ENCODE measurements at regions not wholly inside any gene's neighbourhood (a gene's known extent, or its start where the extent isn't known, plus 50 kb on each side); places are given as distances from the start of the nearest gene placed in this dataset.

GRCh38 chr3:78455712-78456433 is 1311.9 kb downstream of the ROBO1 start:
- Mint-ChIP-seq H3K4me3 (no peak overlapping the region), H3K36me3 (no peaks in the 10 kb centered on the region), H3K9me3 (peaks cover 5% of the 10 kb centered on the region), H3K27ac (no peak overlapping the region), H3K4me1 (ENCODE audit: unreplicated experiment) (no peaks in the 10 kb centered on the region), H3K27me3 (no peaks in the 10 kb centered on the region)
- no peak for TF ChIP-seq CTCF (conservative IDR thresholded peaks at IDR 0.05)
- no peak for DNase-seq (ENCODE audit: extremely low spot score, unreplicated experiment)

GRCh38 chr3:78459796-78460195 is 1308.0 kb downstream of the ROBO1 start:
- H3K27me3 Mint-ChIP-seq: no peaks in the 10 kb centered on the region
- no peak overlapping the region for H3K4me3 Mint-ChIP-seq
- H3K27ac Mint-ChIP-seq: no peak overlapping the region
- no peaks in the 10 kb centered on the region for H3K4me1 Mint-ChIP-seq (ENCODE audit: unreplicated experiment)
- no peak for TF ChIP-seq CTCF (conservative IDR thresholded peaks at IDR 0.05)
- H3K9me3 Mint-ChIP-seq: peaks cover 14% of the 10 kb centered on the region
- H3K36me3 Mint-ChIP-seq: no peaks in the 10 kb centered on the region
- DNase-seq (ENCODE audit: extremely low spot score, unreplicated experiment): no peak

GRCh38 chr3:78462021-78462420 is 1305.8 kb downstream of the ROBO1 start:
- no peak for TF ChIP-seq CTCF (conservative IDR thresholded peaks at IDR 0.05)
- DNase-seq (ENCODE audit: extremely low spot score, unreplicated experiment): no peak
- Mint-ChIP-seq H3K27me3 (no peaks in the 10 kb centered on the region), H3K4me1 (ENCODE audit: unreplicated experiment) (no peaks in the 10 kb centered on the region), H3K9me3 (peaks cover 19% of the 10 kb centered on the region), H3K27ac (no peak overlapping the region), H3K4me3 (no peak overlapping the region), H3K36me3 (no peaks in the 10 kb centered on the region)

- no peaks in the 10 kb centered on the region for H3K27me3 Mint-ChIP-seq
- H3K4me3 Mint-ChIP-seq: no peak overlapping the region
- DNase-seq (ENCODE audit: extremely low spot score, unreplicated experiment): no peak
- H3K9me3 Mint-ChIP-seq: peaks cover 10% of the 10 kb centered on the region
- no peak for TF ChIP-seq CTCF (conservative IDR thresholded peaks at IDR 0.05)
- no peaks in the 10 kb centered on the region for H3K4me1 Mint-ChIP-seq (ENCODE audit: unreplicated experiment)
- peaks cover 8% of the 10 kb centered on the region for H3K36me3 Mint-ChIP-seq
- no peak overlapping the region for H3K27ac Mint-ChIP-seq
These were observed 1291.7 kb downstream of the ROBO1 start for GRCh38 chr3:78476076-78476475.

- Mint-ChIP-seq H3K27me3 (no peaks in the 10 kb centered on the region), H3K27ac (no peak overlapping the region), H3K9me3 (no peaks in the 10 kb centered on the region), H3K4me1 (ENCODE audit: unreplicated experiment) (no peaks in the 10 kb centered on the region), H3K36me3 (peaks cover under 1% of the 10 kb centered on the region), H3K4me3 (no peak overlapping the region)
- DNase-seq (ENCODE audit: extremely low spot score, unreplicated experiment): no peak
- TF ChIP-seq CTCF (conservative IDR thresholded peaks at IDR 0.05): no peak
These were observed 1286.7 kb downstream of the ROBO1 start for GRCh38 chr3:78481050-78481449.
